Peyer's patch (tissue), 4 donors: ENCODE measurements at regions not wholly inside any gene's neighbourhood (a gene's known extent, or its start where the extent isn't known, plus 50 kb on each side); places are given as distances from the start of the nearest gene placed in this dataset.

Experiments
- CTCF ChIP-seq, 6 experiments: fragments of 450-650 bp in 4 of 6; fragments of 200-600 bp in 2 of 6; sonication (generic) in 1 of 6; IDR thresholded peaks; one replicate each; pipeline ENCODE4 v1.5.1; 2017 to 2019; ENCODE audit warnings: antibody characterized with exemption in 6 of 6, mild to moderate bottlenecking in 3 of 6, moderate library complexity in 1 of 6
- POLR2A ChIP-seq, 2 donors: fragments of 450-650 bp; IDR thresholded peaks; one replicate each; pipeline ENCODE4 v1.5.1; 2017; ENCODE audit warnings: antibody characterized with exemption in 2 of 2, mild to moderate bottlenecking in 2 of 2, moderate library complexity in 2 of 2

- TF ChIP-seq POLR2A (IDR thresholded peaks at IDR 0.05) (no peak), CTCF (IDR thresholded peaks at IDR 0.05) (no peak)
Measured at GRCh38 chr6:81455641-81456040, 296.8 kb downstream of the TENT5A start.
